Liver (tissue), 8 donors: ENCODE measurements at regions not wholly inside any gene's neighbourhood (a gene's known extent, or its start where the extent isn't known, plus 50 kb on each side); places are given as distances from the start of the nearest gene placed in this dataset.

Experiments used
- DNase-seq: peaks from one replicate; pipeline ENCODE4 v3.0.0-alpha.2; 2017; ENCODE audit warnings: low spot score
- H3K27ac ChIP-seq, 2 donors: one replicate each; pipeline ENCODE4 v1.7.0; 2013; ENCODE audit warnings: inconsistent platforms in 2 of 2, low read length in 2 of 2, control low read depth in 1 of 2, low read depth in 1 of 2, mild to moderate bottlenecking in 1 of 2
- H3K27me3 ChIP-seq, 4 donors: one replicate each; pipeline versions ENCODE4 v1.6.1 to v1.7.0; 2013; ENCODE audit warnings: low read length in 3 of 4, inconsistent platforms in 1 of 4, mild to moderate bottlenecking in 1 of 4, moderate library complexity in 1 of 4; ENCODE audit not compliant: control insufficient read depth in 4 of 4, insufficient read depth in 4 of 4
- H3K36me3 ChIP-seq, 4 donors: one replicate each; pipeline versions ENCODE4 v1.6.1 to v1.7.0; 2013; ENCODE audit warnings: low read length in 3 of 4, mild to moderate bottlenecking in 3 of 4, low read depth in 1 of 4, moderate library complexity in 1 of 4; ENCODE audit not compliant: control insufficient read depth in 4 of 4, insufficient read depth in 3 of 4
- H3K4me1 ChIP-seq, 4 donors: one replicate each; pipeline versions ENCODE4 v1.6.1 to v1.7.0; 2013; ENCODE audit warnings: low read length in 3 of 4, mild to moderate bottlenecking in 3 of 4, moderate library complexity in 1 of 4; ENCODE audit not compliant: control insufficient read depth in 4 of 4, insufficient read depth in 4 of 4
- H3K4me3 ChIP-seq, 3 donors: one replicate each; pipeline versions ENCODE4 v1.6.1 to v1.7.0; 2013; ENCODE audit warnings: low read length in 3 of 3, control low read depth in 1 of 3, low read depth in 1 of 3, mild to moderate bottlenecking in 1 of 3
- H3K9ac ChIP-seq, 2 donors: one replicate each; pipeline ENCODE4 v1.7.0; 2013; ENCODE audit warnings: low read length in 2 of 2, mild to moderate bottlenecking in 2 of 2, moderate library complexity in 2 of 2, control low read depth in 1 of 2, low read depth in 1 of 2
- H3K9me3 ChIP-seq, 4 donors: one replicate each; pipeline versions ENCODE4 v1.6.1 to v1.7.0; 2013; ENCODE audit warnings: low read length in 3 of 4; ENCODE audit not compliant: control insufficient read depth in 4 of 4
- ATF3 ChIP-seq: IDR thresholded peaks from 2 replicates; pipeline ENCODE4 v1.6.1; 2016; ENCODE audit warnings: antibody characterized with exemption
- CTCF ChIP-seq: fragments of 150-350 bp; IDR thresholded peaks from 2 replicates; pipeline ENCODE4 v1.5.1; 2017; ENCODE audit warnings: improper control_type of control experiment, low read depth, low read length; ENCODE audit not compliant: missing input control
- EGR1 ChIP-seq, 2 donors: IDR thresholded peaks; 2 replicates each; pipeline ENCODE4 v1.6.1; 2016 to 2018; ENCODE audit warnings: antibody characterized with exemption in 2 of 2, low read depth in 2 of 2
- FOXA1 ChIP-seq: IDR thresholded peaks from 2 replicates; pipeline ENCODE4 v1.6.1; 2016; ENCODE audit warnings: antibody characterized with exemption
- FOXA2 ChIP-seq: IDR thresholded peaks from 2 replicates; pipeline ENCODE4 v1.6.1; 2016; ENCODE audit warnings: antibody characterized with exemption
- GABPA ChIP-seq, 2 donors: IDR thresholded peaks in 1 of 2; conservative IDR thresholded peaks in 1 of 2; 2 replicates each; pipeline ENCODE4 v1.6.1; 2016; ENCODE audit warnings: antibody characterized with exemption in 2 of 2, mild to moderate bottlenecking in 1 of 2, moderate library complexity in 1 of 2
- HNF4A ChIP-seq, 2 donors: conservative IDR thresholded peaks; 2 replicates each; pipeline ENCODE4 v1.6.1; 2016; ENCODE audit warnings: antibody characterized with exemption in 2 of 2, mild to moderate bottlenecking in 2 of 2
- HNF4G ChIP-seq: IDR thresholded peaks from 2 replicates; pipeline ENCODE4 v1.6.1; 2016; ENCODE audit warnings: antibody characterized with exemption
- JUND ChIP-seq, 2 donors: IDR thresholded peaks; 2 replicates each; pipeline ENCODE4 v1.6.1; 2016; ENCODE audit warnings: antibody characterized with exemption in 2 of 2
- MAX ChIP-seq: IDR thresholded peaks from 2 replicates; pipeline ENCODE4 v1.6.1; 2016; ENCODE audit warnings: antibody characterized with exemption
- NR2F2 ChIP-seq: IDR thresholded peaks from 2 replicates; pipeline ENCODE4 v1.6.1; 2016; ENCODE audit warnings: antibody characterized with exemption
- RAD21 ChIP-seq, 2 donors: IDR thresholded peaks; 2 replicates each; pipeline ENCODE4 v1.6.1; 2016; ENCODE audit warnings: antibody characterized with exemption in 2 of 2, mild to moderate bottlenecking in 2 of 2
- REST ChIP-seq: IDR thresholded peaks from 2 replicates; pipeline ENCODE4 v1.6.1; 2016; ENCODE audit warnings: antibody characterized with exemption, mild to moderate bottlenecking
- RXRA ChIP-seq, 2 donors: IDR thresholded peaks; 2 replicates each; pipeline ENCODE4 v1.6.1; 2017 to 2018; ENCODE audit warnings: antibody characterized with exemption in 2 of 2, mild to moderate bottlenecking in 1 of 2
- SP1 ChIP-seq: IDR thresholded peaks from 2 replicates; pipeline ENCODE4 v1.6.1; 2018; ENCODE audit warnings: antibody characterized with exemption, mild to moderate bottlenecking
- TAF1 ChIP-seq: conservative IDR thresholded peaks from 2 replicates; pipeline ENCODE4 v1.6.1; 2016; ENCODE audit warnings: antibody characterized with exemption, mild to moderate bottlenecking
- YY1 ChIP-seq: IDR thresholded peaks from 2 replicates; pipeline ENCODE4 v1.6.1; 2016; ENCODE audit warnings: antibody characterized with exemption, mild to moderate bottlenecking
- WGBS: extraction: QIAGEN DNeasy Blood & Tissue Kit; methylation state at CpG from one replicate; pipeline ENCODE4 v1.1.7; 2013; 5-methylcytosine and 5-hydroxymethylcytosine counted together
- TF ChIP-seq, protein P1 (sequence below): IDR thresholded peaks from 2 replicates; pipeline ENCODE4 v1.6.1; 2016; ENCODE audit warnings: antibody characterized with exemption
- donor health status: healthy.
- donor health status: healthy.
- donor health status: healthy.
- donor health status: healthy.
- donor health status: healthy.

- H3K27ac ChIP-seq = no peak overlapping the region
- TF ChIP-seq YY1 (no peak), MAX (no peak), JUND (IDR thresholded peaks at IDR 0.05) (no peak), SP1 (no peak), GABPA (IDR thresholded peaks at IDR 0.05 in 1 of 2, conservative IDR thresholded peaks at IDR 0.05 in 1 of 2) (no peak), NR2F2 (no peak), RXRA (IDR thresholded peaks at IDR 0.05) (no peak), TAF1 (no peak), RAD21 (IDR thresholded peaks at IDR 0.05) (no peak), HNF4A (conservative IDR thresholded peaks at IDR 0.05) (no peak), ATF3 (no peak), EGR1 (IDR thresholded peaks at IDR 0.05; ENCODE audit: low read depth in 2 of 2) (no peak), REST (no peak), FOXA1 (no peak), HNF4G (no peak), CTCF (no peak), FOXA2 (no peak)
- TF ChIP-seq, protein P1, sequence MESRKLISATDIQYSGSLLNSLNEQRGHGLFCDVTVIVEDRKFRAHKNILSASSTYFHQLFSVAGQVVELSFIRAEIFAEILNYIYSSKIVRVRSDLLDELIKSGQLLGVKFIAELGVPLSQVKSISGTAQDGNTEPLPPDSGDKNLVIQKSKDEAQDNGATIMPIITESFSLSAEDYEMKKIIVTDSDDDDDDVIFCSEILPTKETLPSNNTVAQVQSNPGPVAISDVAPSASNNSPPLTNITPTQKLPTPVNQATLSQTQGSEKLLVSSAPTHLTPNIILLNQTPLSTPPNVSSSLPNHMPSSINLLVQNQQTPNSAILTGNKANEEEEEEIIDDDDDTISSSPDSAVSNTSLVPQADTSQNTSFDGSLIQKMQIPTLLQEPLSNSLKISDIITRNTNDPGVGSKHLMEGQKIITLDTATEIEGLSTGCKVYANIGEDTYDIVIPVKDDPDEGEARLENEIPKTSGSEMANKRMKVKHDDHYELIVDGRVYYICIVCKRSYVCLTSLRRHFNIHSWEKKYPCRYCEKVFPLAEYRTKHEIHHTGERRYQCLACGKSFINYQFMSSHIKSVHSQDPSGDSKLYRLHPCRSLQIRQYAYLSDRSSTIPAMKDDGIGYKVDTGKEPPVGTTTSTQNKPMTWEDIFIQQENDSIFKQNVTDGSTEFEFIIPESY = no peak
- peaks cover 0 to 3% (median under 1%) of the 10 kb centered on the region in 4 donors for H3K9me3 ChIP-seq
- H3K4me3 ChIP-seq = no peak overlapping the region
- no peaks in the 10 kb centered on the region for H3K4me1 ChIP-seq
- H3K27me3 ChIP-seq = peaks cover 0 to 3% (median 0%) of the 10 kb centered on the region in 4 donors
- no peak for DNase-seq
- WGBS = 84% methylated on average over 2 of the region's 2 CpGs
- H3K36me3 ChIP-seq = no peaks in the 10 kb centered on the region
- no peak overlapping the region for H3K9ac ChIP-seq
Observed at GRCh38 chr3:153242896-153243295, 80.9 kb downstream of the RAP2B start.
